Mesenchymal stem cell (in vitro differentiated cells and primary cell): ENCODE measurements at regions not wholly inside any gene's neighbourhood (a gene's known extent, or its start where the extent isn't known, plus 50 kb on each side); places are given as distances from the start of the nearest gene placed in this dataset.

ENCODE experiments used
- DNase-seq: peaks from one replicate; pipeline ENCODE4 v3.0.0-alpha.2; 2013
- H2AFZ ChIP-seq: one replicate; pipeline ENCODE4 v1.6.1; 2013; ENCODE audit warnings: low read depth, mild to moderate bottlenecking, control low read depth, inconsistent platforms, low read length, moderate library complexity
- H2AK5ac ChIP-seq: 2 replicates; pipeline ENCODE4 v1.6.1; 2013; ENCODE audit warnings: low read length, moderate library complexity, mild to moderate bottlenecking, inconsistent platforms; ENCODE audit not compliant: severe bottlenecking
- H2BK120ac ChIP-seq: one replicate; pipeline ENCODE4 v1.6.1; 2013; ENCODE audit warnings: low read depth, mild to moderate bottlenecking, inconsistent platforms, low read length, moderate library complexity
- H2BK12ac ChIP-seq, 2 experiments: one replicate each; pipeline ENCODE4 v1.6.1; 2013; ENCODE audit warnings: inconsistent platforms in 2 of 2, low read length in 2 of 2, mild to moderate bottlenecking in 2 of 2, moderate library complexity in 2 of 2, control low read depth in 1 of 2
- H2BK15ac ChIP-seq: one replicate; pipeline ENCODE4 v1.6.1; 2013; ENCODE audit warnings: mild to moderate bottlenecking, low read depth, inconsistent platforms; ENCODE audit not compliant: poor library complexity, severe bottlenecking
- H2BK5ac ChIP-seq: 2 replicates; pipeline ENCODE4 v1.6.1; 2013; ENCODE audit warnings: low read depth, mild to moderate bottlenecking, low read length, control low read depth, inconsistent platforms; ENCODE audit not compliant: poor library complexity, severe bottlenecking
- H3K14ac ChIP-seq, 2 experiments: one replicate each; pipeline ENCODE4 v1.6.1; 2013; ENCODE audit warnings: inconsistent platforms in 2 of 2, low read length in 2 of 2, control low read depth in 1 of 2, mild to moderate bottlenecking in 1 of 2, moderate library complexity in 1 of 2
- H3K18ac ChIP-seq, 2 experiments: one replicate each; pipeline ENCODE4 v1.6.1; 2013; ENCODE audit warnings: inconsistent platforms in 2 of 2, low read length in 2 of 2, control low read depth in 1 of 2, low read depth in 1 of 2, mild to moderate bottlenecking in 1 of 2
- H3K23ac ChIP-seq, 2 experiments: one replicate each; pipeline ENCODE4 v1.6.1; 2013; ENCODE audit warnings: inconsistent platforms in 2 of 2, low read length in 2 of 2, mild to moderate bottlenecking in 2 of 2, moderate library complexity in 2 of 2, control low read depth in 1 of 2
- H3K27ac ChIP-seq: 2 replicates; pipeline ENCODE4 v1.5.1; 2013; ENCODE audit warnings: mild to moderate bottlenecking, moderate library complexity, low read length, control low read depth, inconsistent platforms; ENCODE audit not compliant: poor library complexity, severe bottlenecking
- H3K27me3 ChIP-seq, 2 experiments: 2 replicates each; pipeline versions ENCODE4 v1.6.1 to v1.7.0; 2013; ENCODE audit warnings: low read length in 2 of 2, mild to moderate bottlenecking in 2 of 2, moderate library complexity in 2 of 2, control low read depth in 1 of 2, inconsistent platforms in 1 of 2; ENCODE audit not compliant: control insufficient read depth in 1 of 2, insufficient read depth in 1 of 2
- H3K36me3 ChIP-seq, 2 experiments: 2 replicates each; pipeline versions ENCODE4 v1.6.1 to v1.7.0; 2013; ENCODE audit warnings: low read length in 2 of 2, control low read depth in 1 of 2, inconsistent platforms in 1 of 2, low read depth in 1 of 2, mild to moderate bottlenecking in 1 of 2; ENCODE audit not compliant: insufficient read depth in 2 of 2, control insufficient read depth in 1 of 2
- H3K4ac ChIP-seq, 2 experiments: one replicate each; pipeline ENCODE4 v1.6.1; 2013; ENCODE audit warnings: inconsistent platforms in 2 of 2, low read length in 2 of 2, mild to moderate bottlenecking in 2 of 2, moderate library complexity in 2 of 2, control low read depth in 1 of 2, low read depth in 1 of 2
- H3K4me1 ChIP-seq: 2 replicates; pipeline ENCODE4 v1.6.1; 2013; ENCODE audit warnings: low read depth, low read length, control low read depth; ENCODE audit not compliant: control insufficient read depth, insufficient read depth
- H3K4me2 ChIP-seq: 2 replicates; pipeline ENCODE4 v1.6.1; 2013; ENCODE audit warnings: low read length, mild to moderate bottlenecking, inconsistent platforms; ENCODE audit not compliant: poor library complexity, severe bottlenecking
- H3K4me3 ChIP-seq, 2 experiments: 2 replicates each; pipeline versions ENCODE4 v1.5.1 to v1.7.0; 2013; ENCODE audit warnings: low read length in 2 of 2, mild to moderate bottlenecking in 2 of 2, control low read depth in 1 of 2, low read depth in 1 of 2; ENCODE audit not compliant: insufficient read depth in 1 of 2
- H3K79me1 ChIP-seq: replicated peaks from 2 replicates; pipeline ENCODE4 v1.6.1; 2013; ENCODE audit warnings: mild to moderate bottlenecking, control low read depth, low read length, inconsistent platforms; ENCODE audit not compliant: poor library complexity, severe bottlenecking
- H3K9ac ChIP-seq: 2 replicates; pipeline ENCODE4 v1.7.0; 2013; ENCODE audit warnings: mild to moderate bottlenecking, low read length, moderate library complexity
- H3K9me3 ChIP-seq: 2 replicates; pipeline ENCODE4 v1.7.0; 2013; ENCODE audit warnings: mild to moderate bottlenecking, low read length; ENCODE audit not compliant: control insufficient read depth
- H4K8ac ChIP-seq: one replicate; pipeline ENCODE4 v1.6.1; 2013; ENCODE audit warnings: inconsistent platforms, mild to moderate bottlenecking, low read length, moderate library complexity
- H4K91ac ChIP-seq: one replicate; pipeline ENCODE4 v1.6.1; 2013; ENCODE audit warnings: mild to moderate bottlenecking, low read length, inconsistent platforms
- WGBS: methylation state at CpG from one replicate; pipeline ENCODE4 v1.1.7; 2013; ENCODE audit warnings: mixed read lengths; 5-methylcytosine and 5-hydroxymethylcytosine counted together

DNA sequence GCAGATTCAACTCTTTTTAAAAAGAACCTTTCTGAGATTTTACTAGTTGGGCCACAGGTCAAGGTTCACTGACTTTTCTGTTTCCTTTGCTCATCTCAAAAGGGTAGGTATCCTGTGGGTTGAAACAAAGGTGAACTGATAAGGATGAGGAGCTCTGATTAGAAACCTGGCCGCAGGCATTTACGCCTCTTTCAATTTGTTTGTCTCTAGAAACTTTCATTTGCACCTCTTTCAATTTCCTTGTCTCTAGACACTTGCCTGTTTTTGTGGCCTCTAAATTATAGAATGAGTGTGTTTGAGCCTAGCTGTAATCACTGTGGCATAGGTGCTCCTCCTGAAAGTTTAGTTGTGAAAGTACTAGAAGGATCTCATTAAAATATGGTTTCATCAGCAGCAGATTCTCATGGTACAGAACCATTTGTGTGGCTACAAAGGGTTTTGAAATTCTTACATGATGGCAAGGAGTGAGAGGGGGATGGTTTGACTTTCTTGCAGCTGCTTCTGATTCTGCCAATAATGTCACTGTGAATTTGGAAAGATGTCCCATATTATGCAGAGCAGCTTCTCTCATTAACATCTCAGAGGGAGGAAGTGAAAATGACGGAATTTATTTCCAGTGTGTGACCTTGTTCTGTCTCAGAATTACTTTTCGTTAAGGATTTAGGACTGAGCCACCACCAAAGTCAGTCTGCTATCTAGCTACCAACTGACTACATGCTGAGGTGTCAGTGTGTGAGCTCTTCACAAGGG lies 142.2 kb downstream of the SH2D1A start:
- Histone ChIP-seq H2BK5ac (no peak overlapping the region), H4K8ac (no peak overlapping the region), H3K27me3 (no peaks in the 10 kb centered on the region), H3K4ac (no peak overlapping the region), H2AK5ac (no peak overlapping the region), H3K36me3 (no peaks in the 10 kb centered on the region), H3K4me1 (no peaks in the 10 kb centered on the region), H2AFZ (no peak overlapping the region), H2BK12ac (no peak overlapping the region), H3K9ac (no peak overlapping the region), H2BK120ac (no peak overlapping the region), H3K14ac (no peak overlapping the region), H3K23ac (no peak overlapping the region), H3K4me3 (no peak overlapping the region), H3K79me1 (no peaks in the 10 kb centered on the region), H3K18ac (no peak overlapping the region), H3K4me2 (no peak overlapping the region), H3K9me3 (no peaks in the 10 kb centered on the region), H4K91ac (no peak overlapping the region), H2BK15ac (no peak overlapping the region), H3K27ac (no peak overlapping the region)
- DNase-seq, result no peak
- WGBS, result no CpG with 5 or more reads among the region's 4 CpGs

DNA sequence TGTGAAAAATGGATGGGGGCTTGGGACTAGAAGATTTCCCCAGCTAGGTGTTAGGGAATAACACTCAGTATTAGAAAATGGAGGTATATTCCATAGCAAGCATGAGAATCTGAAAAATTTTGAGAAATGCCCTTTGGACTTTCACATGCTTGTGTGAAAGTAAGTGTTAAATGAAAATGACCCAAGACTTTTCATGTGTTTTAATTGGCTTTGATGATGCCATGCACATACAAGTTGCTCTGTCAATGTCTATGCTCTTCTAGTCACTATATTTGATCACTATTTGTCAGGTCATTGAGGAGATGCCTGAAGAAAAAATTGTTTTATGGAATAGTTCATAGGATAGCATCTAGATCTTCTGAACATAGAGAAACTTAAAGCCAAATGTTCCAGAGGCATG lies 147.6 kb downstream of the SH2D1A start:
- Histone ChIP-seq H3K14ac (no peak overlapping the region), H4K8ac (no peak overlapping the region), H3K4me1 (no peaks in the 10 kb centered on the region), H3K9ac (no peak overlapping the region), H3K79me1 (no peaks in the 10 kb centered on the region), H2AFZ (no peak overlapping the region), H3K4me2 (no peak overlapping the region), H3K18ac (no peak overlapping the region), H3K27me3 (no peaks in the 10 kb centered on the region), H2BK12ac (no peak overlapping the region), H2BK15ac (no peak overlapping the region), H4K91ac (no peak overlapping the region), H3K9me3 (no peaks in the 10 kb centered on the region), H2AK5ac (no peak overlapping the region), H2BK5ac (no peak overlapping the region), H3K27ac (no peak overlapping the region), H3K4ac (no peak overlapping the region), H3K4me3 (no peak overlapping the region), H2BK120ac (no peak overlapping the region), H3K23ac (no peak overlapping the region), H3K36me3 (no peaks in the 10 kb centered on the region)
- DNase-seq, result no peak

DNA sequence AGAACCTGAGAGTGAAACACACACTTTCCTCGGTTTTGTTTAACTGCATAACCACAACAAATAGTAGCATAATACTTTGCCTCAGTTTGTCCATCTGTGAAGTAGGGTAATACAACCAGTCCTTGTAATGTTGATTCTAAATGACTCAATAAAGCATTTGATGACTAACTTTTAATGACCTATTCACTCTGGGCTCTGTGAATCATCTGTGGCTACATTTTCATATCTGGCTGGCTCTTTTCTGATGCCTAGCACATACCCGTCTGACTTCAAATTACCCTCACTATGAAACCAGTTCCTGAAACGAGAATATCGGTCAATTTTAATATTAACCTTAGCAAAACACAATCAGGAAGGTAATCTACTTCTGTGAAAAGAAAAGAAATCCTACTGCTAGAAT lies 151.0 kb downstream of the SH2D1A start:
- H2BK120ac ChIP-seq, result no peak overlapping the region
- no peak overlapping the region for H2BK5ac ChIP-seq
- no peaks in the 10 kb centered on the region for H3K27me3 ChIP-seq
- no peaks in the 10 kb centered on the region for H3K9me3 ChIP-seq
- no peak overlapping the region for H3K4ac ChIP-seq
- H3K79me1 ChIP-seq, result no peaks in the 10 kb centered on the region
- no peaks in the 10 kb centered on the region for H3K4me1 ChIP-seq
- H3K4me3 ChIP-seq, result no peak overlapping the region
- 93% methylated on average over 1 of the region's 4 CpGs for WGBS
- H4K8ac ChIP-seq, result no peak overlapping the region
- no peak overlapping the region for H3K9ac ChIP-seq
- no peak overlapping the region for H3K18ac ChIP-seq
- H3K36me3 ChIP-seq, result no peaks in the 10 kb centered on the region
- no peak overlapping the region for H4K91ac ChIP-seq
- no peak overlapping the region for H2AK5ac ChIP-seq
- no peak overlapping the region for H3K14ac ChIP-seq
- DNase-seq, result no peak
- no peak overlapping the region for H3K27ac ChIP-seq
- no peak overlapping the region for H3K23ac ChIP-seq
- no peak overlapping the region for H3K4me2 ChIP-seq
- no peak overlapping the region for H2AFZ ChIP-seq
- H2BK15ac ChIP-seq, result no peak overlapping the region
- no peak overlapping the region for H2BK12ac ChIP-seq

DNA sequence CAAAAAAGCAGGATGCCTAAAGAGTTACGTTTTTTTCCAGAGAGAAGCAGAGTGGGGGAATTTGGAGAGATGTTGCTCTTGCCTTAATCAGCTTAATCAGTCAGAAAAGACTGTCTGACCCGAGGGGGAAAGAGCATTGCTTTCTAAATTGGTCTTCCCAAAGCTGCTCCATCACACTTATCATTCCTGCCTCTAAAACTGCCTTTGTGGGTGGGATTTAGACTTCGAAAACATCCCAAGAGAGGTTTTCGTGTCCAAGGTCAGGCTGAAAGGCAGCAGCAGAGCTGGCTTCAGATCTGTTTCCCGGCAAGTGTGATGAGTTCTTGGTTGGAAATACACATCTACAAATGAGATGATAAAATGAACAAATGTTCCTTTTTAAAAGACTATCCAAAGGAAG lies 155.2 kb downstream of the SH2D1A start:
- Histone ChIP-seq H4K8ac (no peak overlapping the region), H3K4me3 (no peak overlapping the region), H3K27me3 (no peaks in the 10 kb centered on the region), H2AFZ (no peak overlapping the region), H3K23ac (no peak overlapping the region), H3K4me1 (no peaks in the 10 kb centered on the region), H3K9ac (no peak overlapping the region), H3K79me1 (no peaks in the 10 kb centered on the region), H3K36me3 (no peaks in the 10 kb centered on the region), H3K4me2 (no peak overlapping the region), H3K27ac (no peak overlapping the region), H2BK120ac (no peak overlapping the region), H2BK12ac (no peak overlapping the region), H3K14ac (no peak overlapping the region), H4K91ac (no peak overlapping the region), H3K4ac (no peak overlapping the region), H3K18ac (no peak overlapping the region), H3K9me3 (no peaks in the 10 kb centered on the region), H2BK15ac (no peak overlapping the region), H2AK5ac (no peak overlapping the region), H2BK5ac (no peak overlapping the region)
- DNase-seq, result no peak
- 33% methylated on average over 1 of the region's 5 CpGs for WGBS
